ENCODE measurements at regions not wholly inside any gene's neighbourhood (a gene's known extent, or its start where the extent isn't known, plus 50 kb on each side); places are given as distances from the start of the nearest gene placed in this dataset.
A peak's percentile ranks its signal among the peaks of the same experiment; 100 is the strongest.

- peak overlapping the region; percentile 4; the same call in 1 of the 2 replicates for H3K27ac ChIP-seq
- TF ChIP-seq CTCF (conservative IDR thresholded peaks at IDR 0.05) = no peak
Observed at GRCh38 chrX:140190441-140191108, 225.3 kb upstream of the CXorf66 start.

GRCh38 chrX:140180585-140180984, 215.3 kb upstream of the CXorf66 start:
- TF ChIP-seq CTCF (conservative IDR thresholded peaks at IDR 0.05) = no peak
- no peak overlapping the region for H3K27ac ChIP-seq

- TF ChIP-seq CTCF (conservative IDR thresholded peaks at IDR 0.05) = no peak
- no peak overlapping the region for H3K27ac ChIP-seq
Observed at GRCh38 chrX:140177821-140178220, 212.5 kb upstream of the CXorf66 start.

GRCh38 chrX:140172401-140172800, 207.1 kb upstream of the CXorf66 start:
- H3K27ac ChIP-seq = no peak overlapping the region
- no peak for TF ChIP-seq CTCF (conservative IDR thresholded peaks at IDR 0.05)

- no peak for TF ChIP-seq CTCF (conservative IDR thresholded peaks at IDR 0.05)
Observed at GRCh38 chrX:140167551-140167950, 202.2 kb upstream of the CXorf66 start.

GRCh38 chrX:140165849-140166248, 200.5 kb upstream of the CXorf66 start:
- TF ChIP-seq CTCF (conservative IDR thresholded peaks at IDR 0.05) = no peak
- no peak overlapping the region for H3K27ac ChIP-seq

More at GRCh38 chrX:140167551-140167950, 202.2 kb upstream of the CXorf66 start:
- no peak overlapping the region for H3K27ac ChIP-seq

- TF ChIP-seq CTCF (conservative IDR thresholded peaks at IDR 0.05) = no peak
- no peak overlapping the region for H3K27ac ChIP-seq
Observed at GRCh38 chrX:140164391-140164790, 199.1 kb upstream of the CXorf66 start.

Measured in VCaP (cell line).